SH-SY5Y (cell line): ENCODE measurements at regions not wholly inside any gene's neighbourhood (a gene's known extent, or its start where the extent isn't known, plus 50 kb on each side); places are given as distances from the start of the nearest gene placed in this dataset.

Experiments used
- GATA2 ChIP-seq: IDR thresholded peaks from 2 replicates; pipeline ENCODE4 v1.6.1; 2011; ENCODE audit warnings: mild to moderate bottlenecking, low read depth, low read length
- GATA3 ChIP-seq: IDR thresholded peaks from 2 replicates; pipeline ENCODE4 v1.6.1; 2011; ENCODE audit warnings: low read depth, mild to moderate bottlenecking, low read length, moderate library complexity

GRCh38 chr2:65782186-65782585 lies 349.8 kb upstream of the SPRED2 start:
- no peak for TF ChIP-seq GATA2
- no peak for TF ChIP-seq GATA3
